Stimulated activated CD8-positive, alpha-beta memory T cell treated with anti-CD3 and anti-CD28 coated beads, Interleukin-12 subunit alpha, Interleukin-12 subunit beta, amount 100 ng/mL, for 4 hours (primary cell): ENCODE measurements at regions not wholly inside any gene's neighbourhood (a gene's known extent, or its start where the extent isn't known, plus 50 kb on each side); places are given as distances from the start of the nearest gene placed in this dataset.
"Not testable (repeated sequence)": the region's sequence is repeated elsewhere in the genome, so short reads cannot be mapped to it uniquely, and the experiment has no call there.

Experiments used
- DNase-seq: peaks from one replicate; pipeline ENCODE4 v3.0.0-alpha.2; 2020; ENCODE audit warnings: low read depth

DNA sequence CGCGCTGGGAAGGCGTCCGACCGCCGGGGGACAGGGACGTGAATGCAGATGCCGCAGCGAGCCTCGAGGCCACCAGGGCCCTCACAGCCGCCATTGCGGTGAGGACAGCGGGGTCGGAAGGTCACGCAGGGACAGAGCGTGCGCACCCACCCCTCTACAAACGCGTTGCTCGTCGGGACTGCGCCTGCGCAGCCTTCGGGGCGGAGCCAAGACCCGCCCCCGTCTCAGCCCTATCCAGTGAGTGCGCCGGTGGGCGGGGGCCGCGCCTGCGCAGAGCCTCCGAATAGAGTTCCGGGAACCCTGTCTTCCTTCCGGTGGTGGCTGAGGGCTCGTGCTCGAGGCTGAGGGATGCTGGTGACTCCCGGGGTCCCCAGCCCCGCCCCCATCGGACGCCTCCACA is 5393.1 kb upstream of the TPTE start:
- peak; percentile 95 for DNase-seq

DNA sequence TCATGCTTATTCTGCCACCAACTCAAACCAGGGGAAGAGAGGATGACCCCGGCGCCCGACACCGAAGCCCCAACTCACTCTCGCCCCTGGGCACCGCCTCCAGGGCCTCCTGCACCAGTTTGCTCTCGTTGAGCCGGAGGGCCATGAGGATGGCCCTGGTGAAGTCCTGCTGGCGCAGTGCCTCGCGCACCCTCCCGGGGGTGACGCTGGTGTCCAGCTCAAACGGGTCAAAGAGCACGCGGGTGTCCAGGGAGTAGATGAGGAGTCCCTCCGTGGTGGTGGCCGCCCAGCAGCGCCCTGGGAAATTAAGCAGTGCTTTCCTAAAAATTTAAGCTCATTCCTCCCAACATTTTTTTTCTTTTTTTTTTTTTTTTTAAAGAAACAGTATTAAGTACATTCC is 5387.6 kb upstream of the TPTE start:
- not testable (repeated sequence) for DNase-seq

DNA sequence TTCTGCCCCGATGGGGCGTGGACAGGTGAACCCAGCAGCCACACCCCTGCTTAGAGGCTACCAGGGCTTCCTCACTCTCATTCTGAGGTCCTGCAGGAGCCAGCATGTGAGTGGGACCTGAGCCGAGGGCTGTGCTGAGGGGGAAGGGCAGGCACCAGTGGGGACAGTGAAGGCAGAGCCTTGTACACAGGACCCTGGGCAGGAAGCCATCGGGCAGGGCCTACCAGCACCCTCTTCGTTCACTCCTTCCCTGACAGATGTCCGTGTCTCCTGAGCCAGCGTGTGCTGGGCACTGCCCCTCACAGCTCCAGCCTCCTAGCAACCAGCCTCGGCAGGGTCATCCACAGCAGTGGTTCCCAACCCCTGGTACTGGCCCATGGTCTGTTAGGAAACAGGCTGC is 5385.0 kb upstream of the TPTE start:
- not testable (repeated sequence) for DNase-seq

DNA sequence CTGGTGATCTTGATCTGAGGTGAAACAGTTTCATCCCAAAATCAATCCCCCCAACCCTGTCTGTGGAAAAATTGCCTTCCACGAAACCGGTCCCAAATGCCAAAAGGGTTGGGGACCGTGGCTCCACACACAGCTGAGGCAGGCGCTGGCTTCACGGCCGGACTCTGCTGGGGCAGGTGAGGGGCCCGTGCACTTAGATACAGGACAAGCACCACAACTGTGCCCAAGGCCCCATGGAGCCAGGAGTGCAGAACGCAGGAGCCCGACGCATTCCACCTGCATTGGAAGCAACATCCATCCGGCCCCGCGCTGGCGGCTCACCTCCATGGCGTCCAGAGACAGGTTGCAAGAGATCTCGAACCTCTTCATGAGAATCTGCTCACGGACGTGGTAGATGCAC is 5384.4 kb upstream of the TPTE start:
- not testable (repeated sequence) for DNase-seq

DNA sequence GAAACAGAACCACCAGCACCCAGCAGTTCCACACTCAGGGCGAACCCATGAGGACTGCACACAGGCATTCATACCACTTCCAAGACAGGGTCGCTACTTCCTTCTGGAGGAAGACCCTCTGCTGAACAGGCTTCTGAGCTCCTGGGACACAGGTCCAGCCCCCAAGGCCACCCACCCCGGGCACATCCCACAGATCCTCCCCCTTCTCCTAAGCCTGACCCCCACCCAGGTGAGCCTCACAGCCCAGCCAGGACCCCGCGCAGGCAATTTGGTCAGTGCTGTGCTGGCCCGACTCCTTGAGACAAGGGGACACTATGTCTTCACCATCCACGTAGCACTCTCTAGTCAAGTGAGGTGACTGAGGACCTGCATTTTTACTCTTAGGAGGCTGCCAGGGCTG is 5382.7 kb upstream of the TPTE start:
- DNase-seq = not testable (repeated sequence)

DNA sequence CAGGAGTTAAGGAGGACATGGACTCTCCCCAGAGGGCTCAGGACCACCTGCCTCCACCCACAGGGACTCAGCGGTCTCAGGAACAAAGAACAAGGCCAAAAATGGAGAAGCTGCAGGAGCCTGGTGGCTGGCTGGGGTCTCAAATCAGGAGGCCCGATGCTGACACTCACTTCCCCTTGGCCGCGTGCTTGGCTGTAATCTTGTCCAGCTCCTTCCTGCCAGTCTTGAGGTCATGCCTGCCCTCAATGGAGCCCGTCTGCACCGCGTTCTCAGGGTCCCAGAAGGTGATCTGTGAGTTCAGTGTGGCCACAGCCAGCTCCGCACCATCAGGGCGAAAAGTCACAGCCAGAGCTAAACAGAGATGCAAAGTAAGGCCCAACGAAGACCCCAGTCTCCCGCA is 5381.9 kb upstream of the TPTE start:
- not testable (repeated sequence) for DNase-seq

DNA sequence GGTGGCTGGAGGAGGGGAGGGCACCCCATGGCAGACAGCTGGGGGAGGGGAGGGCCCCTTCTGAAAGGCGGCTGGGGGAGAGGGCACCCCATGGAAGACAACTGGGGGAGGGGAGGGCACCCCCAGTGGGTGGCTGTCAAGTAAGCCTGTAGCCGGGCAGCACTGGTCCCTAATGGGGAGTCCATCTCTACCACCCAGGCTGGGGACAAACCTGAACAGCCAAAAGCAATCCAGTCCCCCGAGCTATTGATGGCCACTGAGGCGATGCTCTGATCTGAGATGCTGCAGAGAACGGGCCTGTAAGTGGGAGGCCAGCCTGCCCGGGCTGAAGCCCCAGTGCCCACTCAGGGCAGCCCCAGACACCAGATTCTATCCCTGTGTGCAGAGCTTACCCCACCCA is 5378.4 kb upstream of the TPTE start:
- DNase-seq = not testable (repeated sequence)

DNA sequence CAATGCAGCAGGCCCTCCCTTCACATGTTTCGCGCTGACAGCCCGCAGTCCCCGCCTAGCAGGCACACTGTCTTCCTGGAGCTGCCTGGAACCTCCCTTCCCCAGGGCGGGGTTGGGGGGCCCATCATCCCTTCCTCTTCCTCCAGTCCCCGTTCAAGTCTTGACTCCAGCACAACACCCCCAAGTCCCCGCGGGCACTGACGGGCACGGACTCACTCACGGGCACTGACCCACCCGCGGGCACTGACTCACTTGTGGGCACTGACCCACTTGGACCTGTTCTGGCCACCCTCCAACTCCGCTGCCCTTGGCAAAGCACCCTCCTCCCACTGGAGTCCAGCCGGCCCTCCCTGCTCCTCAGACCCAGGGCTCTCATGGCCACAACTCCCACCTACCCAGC is 5376.7 kb upstream of the TPTE start:
- DNase-seq = not testable (repeated sequence)

DNA sequence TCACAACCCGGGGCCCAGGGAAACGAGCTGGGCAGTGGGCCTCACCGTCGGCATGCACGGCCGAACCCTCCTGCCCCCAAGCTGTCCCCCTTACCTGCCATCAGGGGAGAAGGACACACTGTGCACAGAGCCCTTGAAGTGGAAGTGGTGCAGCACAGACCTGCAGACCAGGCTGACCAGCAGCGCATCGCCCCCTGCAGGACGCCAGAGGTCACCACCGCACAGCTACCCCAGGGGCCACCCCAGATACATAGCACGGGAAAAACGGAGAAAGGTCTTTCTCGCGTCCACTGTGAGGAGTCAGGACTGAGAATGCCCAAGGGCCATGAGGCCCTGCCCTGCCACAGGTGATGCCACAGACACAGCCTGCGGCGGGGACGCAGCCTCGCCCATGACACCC is 5373.7 kb upstream of the TPTE start:
- not testable (repeated sequence) for DNase-seq

DNA sequence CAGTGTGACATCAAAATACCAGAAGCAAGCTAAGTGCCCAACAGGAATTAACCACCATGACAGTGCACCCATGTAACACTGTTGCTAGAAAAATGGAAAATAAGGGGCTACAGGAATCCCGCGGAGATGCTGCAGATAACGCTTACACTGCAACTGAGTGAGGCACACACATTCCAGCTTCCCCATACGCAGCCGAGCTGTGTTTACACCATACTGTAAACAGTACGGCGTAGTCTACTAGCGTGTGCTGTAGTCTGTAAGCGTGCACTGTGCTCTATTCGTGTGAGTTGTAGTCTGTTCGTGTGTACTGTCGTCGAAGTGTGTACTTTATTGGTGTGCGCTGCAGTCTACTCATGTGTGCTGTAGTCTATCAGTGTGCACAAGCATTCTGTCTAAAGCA is 5372.2 kb upstream of the TPTE start:
- not testable (repeated sequence) for DNase-seq

DNA sequence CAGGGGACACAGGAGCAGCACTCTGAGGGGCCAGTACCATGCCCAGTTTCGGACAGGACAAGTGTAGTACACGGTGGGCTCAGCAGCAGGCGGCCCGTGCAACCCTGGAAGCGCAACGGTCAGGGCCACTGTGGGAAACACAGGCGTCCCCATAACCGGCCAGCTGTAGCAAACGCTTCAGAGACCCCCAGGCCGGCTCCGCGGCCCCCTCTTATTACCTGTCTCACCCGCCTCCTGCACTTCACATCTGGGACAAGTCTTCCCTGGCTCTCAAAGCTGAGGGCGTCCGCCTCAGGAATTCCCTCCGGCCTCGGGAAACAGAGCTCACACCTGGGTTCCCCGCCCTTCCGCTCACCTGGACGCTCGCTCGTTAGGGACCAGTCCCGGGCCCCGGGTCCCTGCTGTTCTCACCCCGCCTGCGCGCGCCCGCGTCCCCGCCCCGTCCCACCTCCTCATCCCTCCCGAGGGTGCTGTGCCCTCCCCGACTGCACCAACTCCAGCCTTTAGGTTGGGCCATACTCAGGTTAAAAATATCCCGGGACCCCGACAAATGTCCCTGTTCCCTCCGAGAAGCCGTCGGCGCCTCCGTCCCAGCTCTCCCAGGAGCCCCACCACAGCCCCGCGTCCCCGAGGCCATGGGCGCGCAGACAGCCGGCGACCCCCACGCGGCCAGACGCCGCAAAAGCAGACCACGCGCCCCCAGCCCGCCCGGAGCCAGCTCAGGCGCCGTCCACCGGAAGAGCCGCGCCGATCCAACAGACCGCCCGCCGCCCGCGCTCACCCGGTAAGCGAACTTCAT is 5367.3 kb upstream of the TPTE start:
- DNase-seq = not testable (repeated sequence)

DNA sequence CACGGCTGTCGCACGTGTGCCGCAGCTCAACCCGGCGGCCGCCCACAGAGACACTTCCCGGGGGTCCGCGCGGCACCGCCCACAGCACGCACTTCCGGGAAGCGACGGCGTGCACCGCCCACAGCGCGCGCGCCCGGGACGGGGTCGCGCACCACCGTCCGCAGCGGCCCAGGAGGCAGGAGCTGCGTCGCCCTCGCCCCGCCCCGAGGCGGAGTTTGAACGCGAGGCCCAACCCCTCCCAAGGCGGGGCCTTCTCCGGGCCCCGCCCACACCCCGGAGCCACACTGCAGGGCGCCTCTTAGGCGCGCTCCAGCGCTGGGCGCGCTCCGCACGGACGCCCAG is 5366.8 kb upstream of the TPTE start:
- peak; percentile 65 for DNase-seq

DNA sequence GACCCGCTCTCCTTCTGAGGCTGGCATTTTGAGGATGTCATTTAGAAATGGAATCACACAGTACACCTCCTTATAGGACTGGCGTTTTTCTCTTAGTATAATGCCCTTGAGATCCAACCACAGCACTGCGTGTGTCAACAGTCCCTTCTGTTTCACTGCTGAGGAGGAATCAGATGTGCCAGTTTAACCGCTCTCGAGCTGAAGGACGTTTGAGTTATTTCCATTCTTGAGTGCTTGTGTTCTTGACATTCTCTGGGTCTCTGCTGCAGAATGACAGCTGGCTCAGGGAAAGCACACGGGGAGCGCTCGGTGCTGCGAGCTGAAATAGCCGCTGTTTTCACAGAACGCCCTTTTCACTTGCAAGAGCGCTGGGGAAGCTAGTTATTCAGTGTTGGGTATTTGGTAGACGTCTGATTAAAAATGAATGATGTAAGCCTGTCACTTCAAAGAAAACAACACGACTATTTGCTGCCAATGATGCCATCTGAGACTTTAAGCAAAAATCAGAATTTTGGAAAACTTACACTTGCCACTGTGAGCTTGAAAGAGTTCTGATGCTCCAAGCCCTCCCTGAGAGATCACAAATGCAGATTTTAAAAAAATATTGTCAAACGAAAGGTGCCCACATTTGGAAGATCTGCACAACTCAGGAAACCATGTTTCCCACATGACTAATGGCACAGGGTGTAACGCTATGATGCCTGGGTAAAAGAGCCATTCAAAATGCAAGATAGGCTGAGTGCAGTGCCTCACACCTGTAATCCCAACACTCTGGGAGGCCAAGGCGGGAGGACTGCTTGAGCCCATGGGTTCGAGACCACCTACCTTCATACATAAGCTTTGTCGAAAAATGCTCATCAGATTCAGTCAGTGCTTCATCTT is 5358.4 kb upstream of the TPTE start:
- DNase-seq = not testable (repeated sequence)

DNA sequence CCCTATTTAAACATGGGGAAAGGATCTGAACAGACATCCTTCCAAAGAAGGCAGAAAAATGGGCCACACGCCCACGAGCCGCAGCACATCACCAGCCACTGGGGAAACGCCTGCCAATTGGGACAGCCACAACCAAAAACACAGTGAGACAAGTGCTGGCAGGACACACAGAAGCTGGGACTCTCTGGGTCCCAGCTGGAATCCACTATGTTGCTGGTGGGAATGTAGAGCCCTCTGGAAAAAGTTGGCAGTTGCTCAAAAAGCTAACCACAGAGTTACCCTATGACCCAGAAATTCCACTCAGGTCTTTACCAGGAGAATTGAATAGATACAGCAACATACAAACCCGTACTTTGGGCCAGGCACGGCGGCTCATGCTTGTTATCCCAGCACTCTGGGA is 5355.6 kb upstream of the TPTE start:
- DNase-seq = not testable (repeated sequence)
